OCI-M2 (cell line): ENCODE measurements at regions not wholly inside any gene's neighbourhood (a gene's known extent, or its start where the extent isn't known, plus 50 kb on each side); places are given as distances from the start of the nearest gene placed in this dataset.

Source experiments
- DNase-seq: peaks from one replicate; lab custom pipeline; 2025; ENCODE audit not compliant: unreplicated experiment; lab: John Stamatoyannopoulos, UW

- no peak for DNase-seq
These were observed 94.4 kb upstream of the BCOR start for GRCh38 chrX:40192196-40192595.

DNA sequence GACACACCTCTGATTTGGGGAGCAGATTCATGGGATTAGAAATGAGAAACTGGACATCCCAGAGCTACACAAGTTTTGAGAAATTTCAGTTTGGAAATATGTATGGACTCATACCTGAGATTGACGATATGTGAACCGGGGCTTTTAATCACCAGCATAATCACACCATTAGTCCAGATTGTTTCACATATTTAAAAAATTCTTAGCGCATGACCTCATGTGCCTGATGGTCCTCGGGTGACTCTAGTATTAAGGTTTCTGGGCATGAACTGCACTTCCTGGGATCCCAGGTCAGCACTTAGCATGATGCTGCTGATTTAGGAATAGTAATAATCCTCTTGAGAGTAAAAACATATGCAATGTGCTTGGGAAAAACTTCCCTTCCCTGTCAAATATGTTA is 91.9 kb upstream of the BCOR start:
- no peak for DNase-seq

DNA sequence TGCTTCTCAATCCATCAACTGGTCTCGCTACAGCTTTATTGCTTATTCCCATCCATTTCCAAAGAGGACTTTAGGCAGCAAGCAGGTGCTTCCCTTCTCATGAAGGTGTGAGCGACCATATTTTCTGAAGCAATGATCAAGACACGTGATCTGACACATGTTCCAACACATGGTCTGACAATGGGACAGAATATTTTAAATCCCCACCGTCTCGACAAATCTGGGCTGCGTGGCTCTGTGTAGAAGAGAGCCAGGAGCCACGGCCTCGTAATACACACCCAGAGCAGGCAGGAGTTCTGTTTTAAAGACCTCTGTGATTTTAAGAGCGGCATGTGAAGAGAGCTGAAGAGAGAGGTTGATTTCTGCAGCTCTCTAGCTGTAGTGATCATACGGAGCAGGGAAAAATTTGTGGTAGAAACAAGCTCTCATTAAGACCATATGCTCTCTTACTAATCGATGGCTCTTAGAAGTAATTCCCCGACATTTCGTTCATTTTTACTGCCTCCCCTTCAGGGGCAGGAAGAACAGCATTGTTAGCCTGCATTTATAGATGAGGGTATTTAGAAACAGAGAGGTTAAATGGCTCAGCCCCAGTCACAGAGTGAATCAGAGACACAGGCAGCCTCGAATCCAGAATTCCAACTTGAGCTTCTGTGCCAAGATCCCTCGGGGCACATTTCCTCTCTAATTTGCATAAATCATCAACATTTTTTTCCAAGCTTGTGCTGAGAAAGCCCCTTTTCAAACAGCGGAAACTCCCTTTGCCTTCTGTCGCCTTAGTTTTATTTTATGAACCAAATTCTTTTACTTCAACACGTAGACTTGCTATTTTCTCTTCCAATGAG is 91.0 kb upstream of the BCOR start:
- DNase-seq, result no peak

DNA sequence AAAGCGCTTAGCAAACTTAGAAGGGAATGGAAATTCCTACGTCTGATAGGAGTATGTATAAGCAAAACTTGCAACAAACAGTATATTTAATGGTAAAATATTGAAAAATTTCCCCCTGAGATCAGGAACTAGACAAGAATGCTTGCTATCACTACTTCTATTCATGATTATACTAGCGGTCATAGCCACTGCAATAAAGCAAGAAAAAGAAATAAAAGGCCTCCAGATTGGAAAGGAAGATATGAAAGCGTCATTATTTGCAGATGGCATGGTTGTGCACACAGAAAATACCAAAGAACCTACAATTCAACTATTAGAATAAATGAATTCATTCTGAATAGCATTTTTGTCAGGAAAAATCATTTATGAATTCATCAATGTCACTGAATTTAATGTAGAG is 87.2 kb upstream of the BCOR start:
- DNase-seq, result no peak

GRCh38 chrX:40182615-40183014 is 84.9 kb upstream of the BCOR start:
- DNase-seq, result no peak

- no peak for DNase-seq
These were observed 84.3 kb upstream of the BCOR start for GRCh38 chrX:40182095-40182494.

GRCh38 chrX:40179283-40179682 is 81.5 kb upstream of the BCOR start:
- DNase-seq, result no peak

DNA sequence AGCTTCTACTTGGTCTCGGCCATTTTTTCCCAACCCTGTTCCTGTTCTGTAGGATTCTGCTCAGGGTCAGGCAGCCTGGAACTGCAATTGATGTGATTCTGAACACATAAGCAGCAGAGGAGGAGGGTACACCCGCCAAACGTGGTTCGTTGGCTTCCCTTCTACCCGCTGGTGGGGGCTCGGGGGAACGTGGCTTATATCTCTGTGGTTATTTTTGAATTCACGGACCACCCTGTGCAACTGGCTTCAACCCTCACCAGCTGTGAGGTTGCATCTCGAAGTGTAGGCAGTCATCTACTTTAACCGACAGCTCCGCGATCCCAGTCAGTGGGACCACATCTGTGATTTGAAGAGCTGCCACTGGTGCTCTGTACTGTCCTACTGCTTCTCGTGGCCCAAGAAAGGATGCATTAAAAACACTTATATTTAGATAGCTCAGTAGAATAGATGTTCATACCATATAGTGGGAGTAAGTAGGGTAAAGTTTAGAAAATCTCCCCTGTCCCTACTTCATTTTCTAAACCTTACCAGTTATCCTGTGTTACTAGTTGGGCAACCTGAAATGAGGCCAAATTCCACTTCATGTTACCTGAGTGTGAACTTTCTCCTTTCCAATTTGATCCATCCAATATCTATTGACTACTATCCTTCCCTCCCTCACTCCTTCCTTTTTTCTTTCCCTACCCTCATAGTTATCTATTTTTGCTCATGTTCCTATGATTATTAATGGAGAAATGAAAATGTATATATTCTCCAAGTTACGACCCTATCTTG is 80.4 kb upstream of the BCOR start:
- no peak for DNase-seq

DNA sequence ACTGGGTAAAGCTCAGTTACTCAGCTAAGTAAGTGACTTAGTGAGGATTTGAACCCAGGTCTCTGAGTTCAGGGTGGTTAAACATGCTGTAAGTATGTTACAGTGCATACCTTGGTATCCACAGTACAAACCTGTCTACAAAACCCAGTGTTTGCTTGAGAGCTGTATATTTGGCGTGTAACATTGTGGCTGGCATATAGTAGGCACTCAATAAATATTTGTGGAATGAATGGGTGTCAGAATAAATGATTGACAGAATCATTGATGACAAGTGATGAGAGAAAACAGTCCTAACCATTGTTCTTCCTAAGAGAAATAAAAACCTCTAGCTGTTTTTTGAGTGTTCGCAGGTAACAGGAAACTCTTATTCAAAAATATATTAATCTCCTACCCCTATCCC is 79.7 kb upstream of the BCOR start:
- DNase-seq, result no peak

- DNase-seq, result no peak
These were observed 79.3 kb upstream of the BCOR start for GRCh38 chrX:40177117-40177430.

DNA sequence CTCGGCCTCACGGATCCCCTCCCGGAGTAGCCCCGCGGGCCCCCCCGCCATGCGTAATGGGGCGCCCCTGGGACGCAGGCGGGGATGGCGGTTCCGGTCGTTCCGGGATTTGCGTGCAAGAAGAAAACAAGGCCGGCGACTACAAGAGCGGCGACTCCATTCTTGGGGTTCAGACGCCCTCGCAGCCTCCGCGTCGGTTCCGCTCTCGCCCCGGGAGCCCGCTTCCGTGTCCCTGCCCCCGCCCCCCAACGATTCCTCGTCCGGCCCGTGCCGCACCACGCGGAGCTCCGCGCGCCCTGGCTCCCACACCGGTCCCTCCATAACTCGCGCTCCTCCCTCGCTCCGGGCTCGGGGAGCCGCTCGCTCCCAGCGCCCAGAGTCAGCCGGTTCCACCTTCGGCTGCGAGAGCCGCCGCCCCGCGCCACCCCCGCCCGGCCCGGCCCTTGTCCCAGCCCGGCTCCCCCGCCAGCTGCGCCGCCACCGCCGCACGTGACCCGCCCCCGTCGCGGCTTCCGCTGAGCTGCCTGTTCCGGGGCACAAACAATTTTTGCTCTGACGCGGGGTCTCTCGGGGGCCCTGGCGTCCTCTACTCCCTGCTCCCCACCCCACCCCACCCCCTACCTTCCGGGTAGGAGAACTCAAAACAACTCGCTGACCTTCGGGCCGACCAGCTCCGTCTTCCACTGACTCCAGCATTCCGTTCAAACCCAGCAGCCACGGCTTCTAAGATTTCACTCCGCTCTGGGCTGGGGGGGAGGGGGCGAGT is 78.8 kb upstream of the BCOR start:
- peak; percentile 26 for DNase-seq

DNA sequence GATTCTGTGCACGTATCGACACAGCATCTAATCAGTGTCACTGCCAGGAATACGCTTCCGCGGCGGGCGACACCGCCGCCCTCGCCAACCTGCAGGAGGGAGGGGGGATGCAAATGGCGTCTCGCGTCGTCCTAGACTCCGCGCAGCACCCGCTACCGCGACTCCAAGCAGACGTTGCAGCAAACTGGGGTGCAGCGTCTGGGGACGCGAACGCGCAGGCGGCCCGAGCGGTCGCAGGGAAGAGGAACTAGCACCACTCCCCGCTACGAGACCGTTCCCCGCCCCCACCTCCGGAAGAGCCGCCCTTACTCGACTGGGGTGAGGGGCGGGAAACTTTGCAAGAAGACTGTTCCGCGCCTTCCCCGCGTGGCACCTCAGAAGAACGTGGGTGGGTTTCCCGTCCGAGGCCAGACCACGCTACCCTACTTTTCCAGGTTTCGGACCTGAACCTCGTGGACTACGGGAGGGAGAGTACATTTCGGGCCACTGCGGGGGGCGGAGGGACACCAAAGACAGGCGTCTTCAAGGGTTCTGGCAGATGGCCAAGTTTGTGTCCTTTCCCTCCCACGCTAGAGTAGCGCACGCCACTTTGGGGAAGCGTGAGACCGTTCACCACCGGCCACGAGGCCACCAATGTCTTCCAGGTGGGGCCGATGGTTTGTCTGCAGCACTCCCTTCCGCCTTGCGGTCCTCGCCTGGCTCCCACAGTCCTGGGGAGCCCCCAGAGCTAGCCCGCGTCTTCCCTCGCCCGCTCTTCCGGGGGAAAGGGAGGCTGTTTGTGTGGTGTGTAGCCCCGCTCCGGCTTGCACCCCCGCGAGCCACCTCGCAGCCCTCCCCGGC is 78.0 kb upstream of the BCOR start:
- DNase-seq, result peak; percentile 81

DNA sequence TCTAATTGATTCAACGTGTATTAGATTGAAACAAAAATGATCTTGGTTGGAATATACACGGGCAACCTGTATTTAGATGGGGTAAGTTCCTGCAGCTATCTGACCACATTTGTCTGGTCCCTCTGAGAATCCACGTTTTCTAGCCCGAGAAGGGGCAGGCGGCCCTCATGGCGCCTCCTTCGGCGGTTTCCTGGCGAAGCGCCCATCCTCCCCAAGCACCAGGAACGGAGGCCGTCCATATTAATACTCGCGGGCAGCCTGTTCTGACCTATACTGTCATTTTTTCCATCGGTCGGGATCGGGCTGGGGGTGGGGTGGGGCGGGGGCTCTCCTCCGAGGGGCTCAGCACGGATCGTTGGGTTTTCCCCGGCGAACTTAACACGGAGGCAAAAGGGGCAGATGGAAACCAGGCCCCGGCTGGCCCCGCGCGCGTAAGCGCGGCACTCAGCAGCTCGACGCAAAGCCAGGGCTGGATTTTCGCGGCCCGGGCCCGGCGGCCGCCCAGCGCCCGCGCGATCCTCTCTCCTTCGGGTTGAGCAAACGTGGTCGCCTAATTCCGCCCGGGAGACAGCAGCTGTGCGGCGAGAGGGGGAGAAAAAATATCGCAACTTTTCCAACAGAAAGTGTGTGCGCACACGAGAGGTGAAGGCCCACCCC is 77.2 kb upstream of the BCOR start:
- DNase-seq, result no peak

- DNase-seq, result peak; percentile 44
These were observed 76.5 kb upstream of the BCOR start for GRCh38 chrX:40174001-40174853.

DNA sequence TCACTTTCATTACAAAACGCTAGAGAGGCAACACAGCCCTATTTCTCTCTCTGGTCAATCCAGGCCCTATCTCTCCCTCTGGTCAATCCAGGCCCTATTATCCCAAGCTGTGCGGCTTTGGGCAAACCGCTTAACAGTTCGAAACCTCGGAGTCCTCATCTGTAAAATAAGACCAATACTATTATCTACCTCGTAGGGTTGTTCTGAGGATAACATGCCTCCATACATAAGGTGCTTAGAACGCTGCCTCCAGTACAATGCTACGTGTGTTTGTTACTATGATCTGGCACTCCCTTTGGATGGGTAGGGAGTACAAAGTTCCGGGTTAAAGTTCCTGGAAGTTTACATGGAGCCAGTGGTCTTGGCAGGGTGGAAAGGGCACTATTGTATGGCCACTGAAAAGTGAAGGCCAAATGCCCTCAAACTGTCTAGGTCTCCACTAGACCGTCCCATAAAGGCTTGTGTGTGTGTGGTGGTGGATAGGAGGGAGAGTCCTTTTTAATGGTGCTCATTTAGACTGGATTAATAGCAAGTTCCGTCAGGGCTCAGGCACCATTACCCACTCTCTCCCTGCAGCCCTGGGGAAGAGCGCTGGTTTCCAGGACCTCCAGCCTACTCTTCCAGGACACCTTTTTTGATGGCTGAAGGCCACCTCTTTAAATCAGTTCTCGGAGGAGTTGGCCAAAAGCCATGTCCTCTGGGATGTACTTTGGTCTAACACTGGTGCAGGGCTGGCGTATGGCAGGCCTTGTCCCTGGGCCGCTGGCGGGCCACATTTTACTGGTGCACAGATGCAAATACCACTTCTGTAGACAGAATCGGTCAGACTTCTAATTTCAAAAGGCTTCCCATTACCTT is 75.6 kb upstream of the BCOR start:
- DNase-seq, result no peak

DNA sequence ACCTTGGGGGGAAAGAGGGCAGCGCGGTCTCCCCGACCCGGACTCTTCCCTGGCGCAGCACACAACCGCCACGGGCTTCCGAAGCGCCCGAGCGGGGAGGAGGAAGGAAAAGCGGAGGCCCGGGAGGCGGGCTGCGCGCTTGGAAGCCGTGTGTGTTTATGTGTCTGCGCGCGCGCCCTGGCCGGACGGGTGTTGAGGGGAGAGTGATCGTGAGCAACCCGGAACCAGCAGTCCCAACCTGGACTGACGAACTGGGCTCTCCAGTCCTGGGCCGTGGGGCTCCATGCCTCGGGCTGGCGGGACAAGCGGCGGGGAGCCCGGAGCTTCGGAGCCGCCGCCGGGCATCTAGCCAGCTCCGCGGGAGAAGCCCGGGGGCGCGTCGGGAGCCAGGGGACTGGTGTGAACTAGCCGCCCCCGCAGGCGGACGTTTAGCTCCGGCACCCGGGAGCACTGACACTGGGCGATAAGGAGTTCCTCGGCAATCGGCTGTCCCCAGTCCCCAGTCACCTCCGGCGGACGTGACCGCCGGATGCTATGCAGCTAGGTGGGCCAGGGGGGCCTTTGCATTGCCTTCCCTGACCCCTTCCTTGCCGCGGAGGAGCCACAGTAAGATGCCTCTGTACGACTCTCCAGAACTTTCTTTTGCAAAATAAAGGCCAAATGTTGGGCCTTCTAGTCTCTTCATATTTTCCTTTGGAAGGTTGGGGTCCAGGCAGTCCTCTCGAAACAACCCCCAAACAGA is 74.8 kb upstream of the BCOR start:
- DNase-seq, result peak; percentile 54

- no peak for DNase-seq
These were observed 74.0 kb upstream of the BCOR start for GRCh38 chrX:40171513-40172400.
